HG03175 (cell line): ENCODE measurements at regions not wholly inside any gene's neighbourhood (a gene's known extent, or its start where the extent isn't known, plus 50 kb on each side); places are given as distances from the start of the nearest gene placed in this dataset.

Source experiments
- ATAC-seq: cut with Tn5 transposase; IDR thresholded peaks from one replicate; pipeline ENCODE4 v1.9.1; 2021; ENCODE audit warnings: mild to moderate bottlenecking, moderate library complexity; ENCODE audit not compliant: unreplicated experiment

DNA sequence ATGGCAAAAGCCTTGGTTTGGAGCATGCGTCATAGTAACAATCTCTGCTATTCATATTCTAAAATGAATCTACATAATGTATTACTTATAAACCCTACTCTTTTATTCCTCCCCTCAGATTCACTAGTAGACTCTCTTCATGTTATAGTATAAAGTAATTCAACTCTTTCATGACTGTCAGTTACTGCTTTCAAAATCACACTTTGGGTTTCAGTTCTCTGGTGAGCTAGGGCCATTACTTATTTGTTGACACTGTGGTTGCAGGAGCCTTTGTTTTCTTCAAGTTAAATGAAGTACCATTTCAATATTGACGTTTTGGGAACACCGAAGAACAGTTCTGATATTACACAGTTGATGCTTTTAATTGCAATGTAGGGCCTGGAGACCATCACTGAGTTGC, 378.4 kb downstream of the DDX10 start:
- peak; percentile 61 for ATAC-seq

DNA sequence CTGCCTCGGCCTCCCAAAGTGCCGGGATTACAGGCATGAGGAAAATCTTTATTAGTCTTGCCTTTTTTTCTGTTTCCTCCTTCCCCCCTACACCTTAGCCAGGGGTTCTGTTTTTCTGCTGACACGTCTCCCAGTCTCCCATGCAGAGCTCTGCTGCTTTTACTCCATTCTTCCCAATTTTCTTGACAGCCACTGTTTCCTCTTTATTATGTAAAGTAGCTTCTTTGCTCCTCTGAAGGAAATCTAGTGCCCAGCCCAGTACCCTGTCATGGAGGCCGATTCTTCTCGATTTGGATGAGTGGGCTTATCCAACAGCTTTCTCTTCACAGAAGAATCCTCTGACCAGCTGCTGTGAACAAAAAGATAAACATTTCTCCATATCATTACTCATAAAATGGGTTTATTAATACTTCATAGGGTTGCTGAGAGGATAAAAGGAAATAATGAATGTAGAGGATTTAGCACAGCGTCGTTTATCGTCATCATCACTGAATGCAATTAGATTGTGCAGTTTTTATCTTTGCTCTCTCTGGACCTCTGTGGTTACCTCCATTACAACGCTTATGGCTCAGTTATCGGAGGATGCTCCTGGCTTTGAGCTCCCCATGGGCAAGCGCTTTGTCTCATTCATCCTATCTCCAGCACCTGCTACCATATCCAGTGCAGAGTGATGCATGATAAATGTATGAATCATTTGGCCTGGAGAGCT, 375.6 kb upstream of the C11orf87 start:
- no peak for ATAC-seq

DNA sequence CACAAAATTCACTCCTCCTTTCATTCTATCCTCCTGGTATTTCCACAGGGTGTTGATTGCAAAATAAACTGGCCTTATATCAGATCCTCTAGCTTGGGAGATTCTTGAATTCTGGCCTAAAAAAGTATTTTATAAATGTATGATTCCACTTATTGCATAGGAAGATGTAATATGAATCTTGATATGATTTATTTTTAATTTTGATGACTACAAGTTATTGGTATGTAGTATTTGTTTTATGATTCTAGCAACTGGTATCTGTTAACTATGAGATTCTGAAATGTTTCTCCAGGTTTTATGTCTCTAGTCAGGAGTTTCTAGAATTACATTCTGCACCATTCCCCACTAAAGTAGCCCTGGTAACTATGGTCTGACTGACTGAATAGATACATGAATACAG, 373.9 kb upstream of the C11orf87 start:
- no peak for ATAC-seq

DNA sequence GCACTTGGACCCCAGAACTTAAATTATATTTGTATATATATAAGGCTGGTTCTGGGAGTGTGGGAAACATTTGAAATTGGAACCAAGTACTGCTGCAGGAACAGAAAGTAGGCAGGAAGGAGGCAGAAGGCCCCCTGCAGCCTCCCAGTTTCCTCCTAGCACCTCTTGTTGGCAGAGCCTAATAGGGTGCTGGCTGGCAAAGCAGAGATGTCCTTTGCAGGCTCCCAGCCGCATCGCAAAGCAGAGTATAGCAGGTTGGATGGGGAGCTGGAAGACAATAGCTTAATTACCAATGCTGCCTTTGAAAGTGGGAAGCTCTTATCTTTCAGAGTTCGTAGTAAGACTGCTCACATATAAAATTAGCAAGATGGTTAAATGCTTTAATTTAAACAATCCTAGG, 370.8 kb upstream of the C11orf87 start:
- no peak for ATAC-seq

DNA sequence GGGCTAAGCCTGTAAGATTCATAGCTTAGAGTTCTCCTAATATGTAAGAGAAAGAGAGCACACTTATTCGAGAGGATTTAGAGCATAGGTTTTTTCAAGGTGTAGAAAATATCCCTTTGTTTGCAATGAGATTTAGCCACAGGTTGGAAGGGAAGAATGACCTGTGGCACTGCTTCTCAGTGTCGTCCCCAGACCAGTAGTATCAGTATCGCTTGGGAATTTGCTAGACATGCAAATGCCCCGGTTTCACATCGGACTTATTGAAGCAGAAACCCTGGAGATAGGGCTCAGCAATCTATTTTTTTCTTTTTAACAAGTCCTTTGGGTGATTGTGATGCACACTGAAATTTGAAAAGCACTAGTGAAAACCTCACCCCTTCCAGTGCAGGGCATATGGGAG, 362.6 kb upstream of the C11orf87 start:
- ATAC-seq, result no peak

DNA sequence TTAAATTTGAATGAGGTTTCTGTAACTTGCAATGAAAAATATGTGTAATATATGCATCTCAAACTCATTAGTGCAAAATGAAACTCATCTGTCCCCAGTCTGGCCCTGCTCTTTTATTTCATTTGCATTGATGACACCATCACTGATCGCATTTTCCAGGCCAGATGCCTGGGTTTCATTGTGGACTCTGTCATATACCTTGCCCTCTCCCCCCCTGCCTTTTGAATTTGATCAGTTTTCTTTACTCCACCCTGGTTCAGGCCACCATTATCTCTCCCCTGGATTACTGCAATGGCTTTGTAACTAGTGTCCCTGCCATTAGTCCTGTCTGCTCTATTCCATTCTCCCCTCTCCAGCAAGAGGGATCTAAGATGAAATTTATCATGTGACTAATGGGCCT, 360.6 kb upstream of the C11orf87 start:
- ATAC-seq, result no peak

DNA sequence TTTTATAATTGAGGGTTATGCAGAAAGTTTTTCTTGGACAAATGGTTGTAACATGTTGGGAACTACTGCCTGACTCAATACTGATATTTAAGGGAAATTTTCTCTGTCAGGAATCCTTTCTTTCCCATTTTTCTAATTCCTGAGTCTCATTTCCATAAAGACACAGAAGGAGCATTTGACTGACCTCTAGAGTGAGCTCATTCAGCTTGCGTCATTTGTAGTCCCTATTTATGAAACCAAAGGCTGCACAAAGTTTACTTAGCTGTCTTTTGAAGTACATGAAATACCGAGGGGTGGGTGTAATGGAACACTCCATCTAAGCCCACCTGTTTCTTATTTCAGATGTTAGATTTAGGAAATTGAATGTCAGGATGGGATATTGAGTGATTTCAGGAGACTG, 359.5 kb upstream of the C11orf87 start:
- no peak for ATAC-seq

DNA sequence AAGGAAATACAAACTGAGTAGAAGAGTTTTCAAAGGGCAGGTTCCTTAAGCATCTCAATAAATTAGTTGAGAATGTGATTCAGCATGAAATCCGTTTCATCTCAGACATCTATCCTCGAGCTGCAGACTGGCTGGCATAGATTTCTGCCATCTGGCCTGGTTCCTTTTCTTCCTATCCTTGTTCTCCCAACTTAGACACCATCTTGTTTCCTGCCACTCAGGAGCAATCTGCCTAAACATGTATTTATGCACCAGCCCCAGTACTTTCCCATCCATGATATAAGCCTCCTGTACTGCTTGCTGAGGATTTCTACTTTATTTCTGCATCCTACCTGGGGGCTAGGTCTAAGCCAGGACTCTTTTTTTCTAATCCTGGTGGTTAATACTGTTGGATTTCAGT, 359.1 kb upstream of the C11orf87 start:
- no peak for ATAC-seq

DNA sequence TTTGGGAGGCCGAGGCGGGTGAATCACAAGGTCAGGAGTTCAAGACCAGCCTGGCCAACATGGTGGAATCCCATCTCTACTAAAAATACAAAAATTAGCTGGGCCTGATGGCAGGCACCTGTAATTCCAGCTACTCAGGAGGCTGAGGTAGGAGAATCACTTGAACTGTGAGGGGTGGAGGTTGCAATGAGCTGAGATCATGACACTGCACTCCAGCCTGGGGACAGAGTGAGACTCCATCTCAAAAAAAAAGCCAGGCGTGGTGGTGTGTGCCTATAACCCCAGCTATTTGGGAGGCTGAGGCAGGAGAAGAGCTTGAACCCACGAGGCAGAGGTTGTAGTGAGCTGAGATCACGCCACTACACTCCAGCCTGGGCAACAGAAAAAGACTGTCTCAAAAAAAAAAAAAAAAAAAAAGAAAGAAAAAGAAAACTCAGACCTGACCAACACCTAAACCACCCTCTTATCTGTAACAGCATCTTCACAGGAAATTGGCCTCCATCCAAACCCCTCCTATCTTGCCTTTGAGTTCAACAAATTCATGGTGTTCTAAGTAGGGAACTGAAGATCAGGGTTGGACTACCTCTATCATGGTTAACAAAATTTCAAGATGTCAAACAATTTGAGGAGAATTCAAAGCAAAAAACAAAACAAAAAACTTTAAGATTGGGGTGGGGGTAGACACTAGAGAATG, 357.2 kb upstream of the C11orf87 start:
- peak; percentile 51 for ATAC-seq

DNA sequence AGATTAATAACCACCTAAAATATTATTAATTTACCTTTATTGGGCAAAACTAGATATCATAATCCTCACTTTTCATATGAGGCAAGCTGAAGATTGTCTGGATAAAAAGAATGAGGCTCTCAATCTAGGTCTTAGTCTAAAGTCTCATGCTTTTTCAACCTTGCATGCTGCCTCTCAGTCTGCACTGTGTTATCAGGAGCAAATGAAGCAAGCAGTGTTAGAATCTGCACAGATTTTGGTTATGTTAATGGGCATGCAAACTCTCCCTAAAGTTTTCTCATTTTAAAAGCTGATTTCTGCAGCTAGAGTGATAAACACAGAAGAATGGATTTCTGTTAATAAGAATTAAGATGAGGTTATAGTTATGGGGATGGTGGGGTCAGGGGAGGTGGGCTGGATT, 350.7 kb upstream of the C11orf87 start:
- ATAC-seq, result no peak

DNA sequence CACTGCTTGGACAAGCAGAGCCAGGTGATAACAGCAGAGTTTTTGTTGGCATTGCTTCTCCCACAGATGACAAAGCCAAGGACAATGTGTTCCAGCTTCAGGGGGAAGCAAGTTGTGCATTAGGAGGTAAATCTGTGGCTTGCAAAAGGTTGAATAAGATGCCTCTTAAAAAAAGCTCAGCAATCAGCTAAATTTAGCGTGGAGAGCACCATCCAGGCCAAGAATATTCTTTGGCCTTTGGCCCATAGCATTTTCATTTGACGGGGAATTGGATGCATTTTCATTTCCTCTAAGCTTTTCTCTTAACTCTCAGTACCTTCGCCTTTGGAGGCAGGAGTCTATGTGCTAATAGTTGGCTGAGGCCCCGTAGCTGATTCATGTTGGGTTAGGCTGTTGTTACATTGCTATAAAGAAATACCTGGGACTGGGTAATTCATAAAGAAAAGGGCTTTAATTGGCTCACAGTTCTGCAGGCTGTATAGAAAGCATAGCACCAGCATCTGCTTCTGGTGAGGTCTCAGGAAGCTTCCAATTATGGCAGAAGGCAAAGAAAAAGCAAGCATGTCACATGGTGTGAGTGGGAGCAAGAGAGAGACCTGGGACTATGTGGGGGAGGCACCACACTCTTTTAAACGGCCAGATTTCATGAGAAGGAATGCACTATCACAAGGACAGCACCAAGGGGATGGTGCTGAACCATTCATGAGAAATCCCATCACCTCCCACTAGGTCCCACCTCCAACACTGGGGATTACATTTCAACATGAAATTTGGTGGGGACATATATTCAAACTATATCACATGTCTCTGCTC, 350.1 kb upstream of the C11orf87 start:
- no peak for ATAC-seq

DNA sequence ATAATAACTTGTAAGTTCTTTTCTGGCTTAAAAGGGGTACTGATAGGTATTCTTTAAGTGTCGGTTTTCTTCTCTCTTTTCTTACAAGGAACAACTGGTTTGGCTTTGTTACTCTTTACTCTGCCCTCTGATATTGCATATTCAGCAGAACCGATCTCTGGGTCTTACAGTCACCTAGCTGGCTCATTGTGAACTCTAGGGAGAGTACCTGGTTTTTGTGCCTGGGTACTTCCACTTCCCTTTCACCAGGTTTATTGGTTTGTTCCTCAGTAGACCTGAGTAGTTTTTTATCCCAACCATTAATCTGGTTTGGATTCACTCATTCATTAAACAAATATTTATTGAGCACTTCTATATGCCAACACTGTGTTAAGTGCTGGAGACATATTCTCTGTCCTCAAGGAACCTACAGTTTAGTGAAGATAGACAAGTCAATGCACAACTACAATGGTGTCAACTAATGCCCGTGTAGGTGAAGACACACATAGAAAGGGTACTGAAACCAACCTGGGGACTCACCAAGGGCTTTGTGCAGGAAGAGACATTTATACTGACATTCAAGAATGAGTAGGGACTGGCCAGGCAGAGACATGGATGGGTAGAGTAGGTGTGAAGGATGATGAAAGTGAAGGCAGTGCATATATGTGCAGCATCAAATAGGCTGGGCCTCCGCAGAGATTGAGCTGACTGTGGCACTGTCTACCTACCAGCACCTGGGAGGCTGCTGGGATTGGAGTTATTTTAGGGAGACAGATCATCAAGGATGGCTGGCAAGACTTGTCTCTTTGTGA, 348.8 kb upstream of the C11orf87 start:
- ATAC-seq, result no peak

DNA sequence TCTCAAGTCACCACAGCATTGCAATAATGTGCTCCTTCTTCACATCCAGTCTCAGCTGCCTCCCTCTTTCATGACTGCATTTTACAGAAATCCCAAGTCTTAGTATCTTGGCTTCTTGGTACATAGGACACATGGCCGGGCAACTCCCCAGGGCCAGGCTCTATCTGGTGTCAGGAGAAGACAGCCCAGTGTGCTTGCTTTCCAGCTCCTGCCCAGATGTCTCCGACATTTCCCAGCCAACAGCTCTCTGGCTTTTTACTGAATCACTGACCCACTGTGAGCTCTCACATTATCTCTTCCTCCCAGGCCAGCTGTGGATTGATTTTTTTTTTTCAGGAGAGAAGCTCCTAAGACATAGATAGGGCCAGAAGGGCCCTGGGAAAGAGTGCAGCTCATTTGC, 346.0 kb upstream of the C11orf87 start:
- no peak for ATAC-seq

DNA sequence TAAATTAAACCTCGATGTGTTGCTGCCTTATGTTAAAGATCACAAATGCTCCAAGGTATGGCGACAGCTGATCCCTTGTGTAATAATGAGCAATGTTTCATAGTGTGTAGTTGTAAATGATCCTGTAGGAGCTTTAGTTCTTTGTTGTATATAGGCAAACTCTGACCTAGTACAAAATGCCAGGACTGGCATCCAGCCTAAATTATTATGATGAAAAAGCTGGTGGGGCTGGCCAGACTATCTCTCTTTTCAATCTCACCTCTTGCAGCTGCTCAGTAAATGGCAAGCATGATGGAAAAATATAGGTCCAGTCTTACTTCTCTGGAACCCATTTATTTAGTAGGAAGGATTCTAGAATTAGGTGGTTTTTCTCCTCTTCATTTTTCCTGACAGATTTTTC, 345.1 kb upstream of the C11orf87 start:
- no peak for ATAC-seq

DNA sequence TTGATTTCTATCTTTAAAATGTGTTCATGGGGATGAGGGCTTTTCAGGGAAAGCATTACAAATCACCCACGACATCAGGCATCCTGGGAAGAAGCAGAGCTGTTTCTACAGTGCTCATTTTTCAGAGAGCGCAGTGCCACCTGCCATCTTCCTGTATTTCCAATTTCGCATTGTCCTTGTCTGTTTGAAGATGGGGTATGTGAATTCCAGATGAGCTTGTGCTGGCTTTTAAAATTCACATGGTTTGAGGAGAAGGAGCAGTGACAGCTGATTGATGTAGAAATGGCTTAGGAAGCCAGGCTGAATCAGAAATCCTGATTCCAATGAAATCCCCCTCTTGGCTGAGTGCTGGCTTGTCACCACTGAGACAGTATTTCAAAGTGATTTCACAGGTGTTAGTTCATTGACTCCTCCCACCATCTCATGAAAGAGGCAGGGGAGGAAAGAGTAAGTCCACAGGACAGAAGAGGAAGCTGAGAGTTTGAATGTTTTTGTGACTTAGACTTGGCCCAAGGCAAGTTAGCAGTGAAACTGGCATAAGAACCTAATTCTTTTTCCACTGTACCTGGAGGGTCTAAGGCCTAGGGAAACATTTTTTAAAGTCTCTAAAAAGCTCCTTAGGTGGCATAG, 344.6 kb upstream of the C11orf87 start:
- ATAC-seq, result no peak

DNA sequence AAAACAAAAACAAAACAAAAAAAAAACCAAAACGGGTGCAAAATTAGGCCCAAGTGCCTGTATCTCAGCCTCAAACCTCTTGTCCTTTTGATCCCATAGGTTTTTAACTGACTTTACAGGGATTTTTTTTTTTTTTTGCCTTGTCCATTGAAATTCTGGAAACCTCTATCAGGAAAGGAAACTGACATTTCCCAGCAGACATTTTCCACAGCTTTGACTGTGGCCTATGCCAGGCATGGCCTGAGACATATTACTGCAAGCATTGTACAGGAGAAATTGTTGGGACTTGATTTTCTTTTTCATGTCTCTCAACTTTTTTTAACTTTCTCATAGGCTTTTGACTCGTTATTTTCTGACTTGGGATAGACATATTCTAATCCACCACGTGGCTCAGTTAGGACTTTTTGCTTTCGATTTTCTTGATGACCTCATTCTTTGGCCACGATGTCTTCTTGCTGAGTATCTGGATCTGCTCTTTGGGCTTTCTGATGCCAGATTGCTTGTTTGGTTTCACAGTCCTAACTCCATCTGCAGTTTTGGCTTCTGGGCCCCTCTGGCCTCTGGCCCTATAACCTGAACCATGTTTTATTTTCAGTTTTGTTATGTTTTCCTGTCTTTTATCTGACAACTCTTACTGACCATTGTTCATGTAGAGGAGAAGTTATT, 336.1 kb upstream of the C11orf87 start:
- no peak for ATAC-seq

DNA sequence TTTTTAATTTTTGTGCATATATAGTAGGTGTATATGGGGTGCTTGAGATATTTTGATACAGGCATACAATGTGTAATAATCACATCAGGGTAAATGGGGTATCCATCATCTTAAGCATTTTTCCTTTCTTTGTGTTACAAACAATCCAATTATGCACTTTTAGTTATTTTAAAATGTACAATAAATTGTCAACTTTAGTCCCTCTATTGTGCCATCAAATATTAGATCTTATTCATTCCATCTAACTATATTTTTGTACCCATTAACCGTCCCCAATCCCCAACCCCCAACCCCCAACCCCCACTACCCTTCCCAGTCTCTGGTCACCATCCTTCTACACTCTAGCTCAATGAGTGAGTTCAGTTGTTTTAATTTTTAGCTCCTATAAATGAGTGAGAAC, 335.1 kb upstream of the C11orf87 start:
- no peak for ATAC-seq

DNA sequence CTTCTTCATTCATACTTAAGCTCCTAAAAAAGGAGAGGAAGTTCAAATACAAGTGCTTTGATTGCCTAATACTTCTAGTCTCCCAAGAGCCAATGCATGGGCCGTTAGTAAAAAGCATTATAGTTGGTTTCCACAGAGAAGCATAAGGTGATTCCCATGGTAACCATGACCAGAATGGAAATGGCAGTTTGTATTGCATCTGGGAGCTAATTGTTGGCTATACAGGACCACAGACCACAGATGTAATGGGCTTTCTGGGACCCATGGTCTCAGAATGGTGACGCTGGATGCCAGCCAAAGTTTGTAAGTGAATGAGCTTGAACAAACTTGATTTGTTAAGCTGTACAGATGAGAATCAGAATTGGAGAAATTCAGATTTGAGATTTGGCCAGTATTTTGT, 333.9 kb upstream of the C11orf87 start:
- ATAC-seq, result no peak

DNA sequence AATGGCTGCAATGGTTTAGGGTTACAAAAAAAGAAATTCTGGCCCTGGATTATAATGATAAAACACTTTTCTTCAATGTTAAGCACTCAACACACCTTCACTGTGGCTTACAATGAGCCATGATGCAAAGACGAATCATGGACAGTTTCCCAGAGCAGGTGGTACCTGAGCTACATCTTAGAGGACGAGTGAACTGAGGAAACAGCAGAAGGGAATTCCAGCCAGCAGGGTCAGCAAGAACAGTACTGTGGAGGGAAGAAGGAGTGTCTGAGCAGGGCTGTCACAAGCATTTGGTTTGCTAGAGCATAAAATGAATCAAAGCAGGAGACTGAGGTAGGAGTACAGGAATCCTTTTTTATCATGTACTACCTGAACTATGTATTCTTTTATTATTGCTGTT, 332.8 kb upstream of the C11orf87 start:
- ATAC-seq, result no peak

DNA sequence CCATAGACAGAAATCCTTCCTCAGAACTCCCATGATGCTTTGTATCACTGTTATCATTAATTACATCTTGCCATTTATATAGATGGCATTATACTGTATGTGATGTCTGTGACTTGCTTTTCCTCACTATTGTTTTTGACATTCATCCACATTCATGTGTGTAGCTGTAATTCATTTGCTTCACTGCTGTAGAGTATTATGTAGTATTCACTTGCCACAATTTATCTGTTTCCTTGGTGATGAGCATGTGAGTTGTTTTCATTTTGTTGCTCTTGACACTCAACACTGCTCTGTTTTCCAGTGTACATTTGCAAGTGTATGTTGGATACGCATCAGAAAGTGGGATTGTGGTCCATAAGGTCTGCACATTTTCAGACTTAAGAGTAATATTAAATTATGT, 328.6 kb upstream of the C11orf87 start:
- no peak for ATAC-seq
